ENCODE measurements at regions not wholly inside any gene's neighbourhood (a gene's known extent, or its start where the extent isn't known, plus 50 kb on each side); places are given as distances from the start of the nearest gene placed in this dataset.

GRCh38 chr6:130755368-130756034, 71.7 kb upstream of the SMLR1 start:
- DNase-seq (ENCODE audit: low read depth in 2 of 3, low spot score in 1 of 3) = no peak

GRCh38 chr6:130756824-130757223, 70.4 kb upstream of the SMLR1 start:
- DNase-seq (ENCODE audit: low read depth in 2 of 3, low spot score in 1 of 3) = no peak

DNA sequence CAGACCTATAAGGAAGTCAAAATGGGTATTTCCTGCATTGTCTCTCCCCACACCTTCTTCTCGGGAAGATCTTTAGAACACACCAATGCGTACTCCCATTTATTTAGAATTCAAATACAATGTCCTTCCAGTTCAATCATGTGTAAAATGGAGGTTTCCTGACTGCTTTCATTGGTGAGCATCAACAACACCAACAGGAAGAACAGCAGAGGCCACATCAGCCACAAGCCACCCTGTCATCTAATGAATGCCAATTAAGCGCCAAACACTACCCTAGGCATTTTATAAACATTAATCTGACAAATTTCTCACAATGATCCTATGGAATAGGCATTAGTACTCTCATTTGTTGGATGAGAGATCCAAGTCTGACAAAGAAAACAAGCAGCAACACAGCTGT, 68.4 kb upstream of the SMLR1 start:
- DNase-seq (ENCODE audit: low read depth in 2 of 3, low spot score in 1 of 3) = no peak

GRCh38 chr6:130760006-130760405, 67.2 kb upstream of the SMLR1 start:
- no peak for DNase-seq (ENCODE audit: low read depth in 2 of 3, low spot score in 1 of 3)

GRCh38 chr6:130761286-130761685, 65.9 kb upstream of the SMLR1 start:
- no peak for DNase-seq (ENCODE audit: low read depth in 2 of 3, low spot score in 1 of 3)

DNA sequence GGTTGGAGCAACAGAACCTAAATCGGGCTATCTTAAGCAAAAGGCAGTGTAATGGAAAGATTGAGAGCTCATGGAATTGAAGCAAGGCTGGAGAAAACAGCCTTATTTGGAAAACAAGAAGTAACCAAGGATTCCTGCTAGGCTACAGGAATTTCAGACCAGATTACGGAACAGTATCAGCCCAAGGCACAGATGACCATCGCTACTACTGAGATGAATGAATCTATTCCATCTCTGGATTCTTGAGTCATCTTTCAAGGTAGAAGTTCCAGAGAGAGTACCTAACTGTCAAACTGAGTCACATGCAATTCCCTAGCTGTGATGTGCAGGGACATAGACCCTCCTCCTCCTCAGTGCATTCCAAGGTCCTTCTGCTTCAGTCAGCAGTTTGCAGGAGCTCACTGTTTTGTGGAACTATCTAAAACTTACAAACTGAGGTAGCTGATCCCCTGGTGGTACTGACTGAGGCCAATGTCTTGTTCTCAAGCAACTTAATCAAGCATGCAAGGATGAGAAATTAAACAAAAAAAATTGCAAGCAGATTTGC, 62.0 kb upstream of the SMLR1 start:
- DNase-seq (ENCODE audit: low read depth in 2 of 3, low spot score in 1 of 3) = no peak

DNA sequence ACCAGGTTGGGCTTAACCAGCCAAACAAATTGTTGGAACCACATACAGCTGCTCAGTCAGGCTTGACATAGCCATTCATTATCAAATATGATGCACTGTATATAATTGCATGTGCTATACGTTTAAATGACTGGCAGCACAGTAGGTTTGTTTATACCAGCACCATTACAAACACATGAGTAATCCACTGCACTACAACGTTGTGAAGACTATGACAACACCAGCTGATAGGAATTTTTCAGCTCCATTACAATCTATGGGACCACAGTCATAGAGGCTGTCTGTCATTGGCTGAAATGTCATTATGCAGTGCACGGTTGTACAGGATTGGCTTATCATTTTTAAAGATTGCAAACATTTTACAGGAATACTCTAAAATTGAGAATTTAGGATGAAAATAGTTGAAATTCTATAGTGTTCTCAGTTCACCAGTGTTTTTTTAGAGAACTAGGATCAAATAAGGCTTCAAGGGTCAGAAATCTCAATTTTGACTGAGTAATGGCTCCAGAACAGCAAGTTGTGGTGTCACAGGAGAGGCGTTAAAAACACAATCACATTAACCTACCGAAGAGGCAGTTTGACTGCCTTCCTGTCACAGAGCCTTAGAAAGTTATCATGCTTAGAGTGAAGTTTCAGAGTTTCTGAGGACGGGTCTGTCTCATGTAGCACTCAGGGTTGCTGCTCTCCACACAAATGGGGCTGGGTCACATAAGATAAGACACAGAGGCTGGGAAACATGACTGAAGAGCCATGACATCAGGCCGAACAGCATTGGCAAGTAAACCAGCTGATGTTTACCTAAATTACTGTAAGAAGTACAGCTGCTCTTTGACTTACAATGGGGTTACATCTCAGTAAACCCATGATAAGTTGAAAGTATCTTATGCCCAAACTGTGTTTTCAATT, 60.7 kb upstream of the SMLR1 start:
- no peak for DNase-seq (ENCODE audit: low read depth in 2 of 3, low spot score in 1 of 3)

DNA sequence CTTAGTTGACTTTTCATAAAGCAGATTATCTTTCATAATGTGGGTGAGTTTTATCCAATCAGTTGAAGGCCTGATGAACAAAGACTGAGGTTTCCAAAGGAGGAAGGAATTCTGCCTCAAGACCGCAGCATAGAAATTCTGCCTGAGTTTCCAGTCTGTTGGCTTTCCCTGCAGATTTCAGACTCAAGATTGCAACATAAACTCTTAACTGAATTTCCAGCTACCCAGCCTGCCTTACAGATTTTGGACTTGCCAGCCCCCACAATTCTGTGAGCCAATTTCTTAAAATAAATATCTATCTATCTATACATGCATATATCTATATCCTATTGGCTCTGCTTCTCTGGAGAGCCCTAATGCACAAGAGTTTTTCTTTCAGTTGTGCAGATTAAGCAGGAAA, 57.3 kb upstream of the SMLR1 start:
- no peak for DNase-seq (ENCODE audit: low read depth in 2 of 3, low spot score in 1 of 3)

- DNase-seq (ENCODE audit: low read depth in 2 of 3, low spot score in 1 of 3) = no peak
These were observed 55.5 kb upstream of the SMLR1 start for GRCh38 chr6:130771741-130772140.

- DNase-seq (ENCODE audit: low read depth in 2 of 3, low spot score in 1 of 3) = no peak
These were observed 53.3 kb upstream of the SMLR1 start for GRCh38 chr6:130773860-130774259.

- no peak for DNase-seq (ENCODE audit: low read depth in 2 of 3, low spot score in 1 of 3)
These were observed 51.7 kb upstream of the SMLR1 start for GRCh38 chr6:130775411-130776012.

DNA sequence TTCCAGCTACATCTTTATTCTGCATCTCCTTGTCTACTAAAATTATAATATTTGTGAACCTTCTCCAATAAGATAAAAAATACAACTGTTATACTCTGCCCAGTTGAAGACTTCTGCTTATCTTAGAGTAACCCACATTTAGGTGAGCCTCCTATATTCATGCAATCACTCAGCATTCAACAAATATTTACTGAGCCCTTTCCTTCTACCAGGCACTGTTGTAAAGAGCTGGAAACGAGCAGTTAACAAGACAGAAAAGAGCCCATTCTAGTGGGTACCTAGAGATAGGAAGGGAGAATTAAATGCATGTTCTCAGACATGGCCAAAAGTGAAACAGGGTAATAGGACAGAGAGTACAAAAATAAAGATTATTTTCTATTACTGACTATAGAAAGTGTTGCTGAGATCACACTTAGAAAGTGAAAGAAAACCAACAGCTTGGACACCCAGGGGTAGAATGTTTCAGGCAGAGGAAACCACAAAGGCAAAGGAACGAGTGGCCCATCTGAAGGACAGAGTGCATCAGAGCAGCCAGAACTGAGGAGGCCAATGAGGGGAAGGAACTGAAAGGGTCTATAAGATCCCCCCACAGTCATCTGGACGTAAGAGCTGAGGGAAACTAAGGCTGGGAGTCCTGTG, 50.8 kb upstream of the SMLR1 start:
- DNase-seq (ENCODE audit: low read depth in 2 of 3, low spot score in 1 of 3) = no peak

All from stimulated activated CD4-positive, alpha-beta T cell treated with anti-CD3 and anti-CD28 coated beads, Interleukin-12 subunit alpha, Interleukin-12 subunit beta, amount 100 ng/mL, for 48 hours (primary cell).